Choroid plexus epithelial cell (primary cell): ENCODE measurements at regions not wholly inside any gene's neighbourhood (a gene's known extent, or its start where the extent isn't known, plus 50 kb on each side); places are given as distances from the start of the nearest gene placed in this dataset.
"Not testable (repeated sequence)": the region's sequence is repeated elsewhere in the genome, so short reads cannot be mapped to it uniquely, and the experiment has no call there.

Experiments
- DNase-seq: peaks from one replicate; pipeline ENCODE4 v3.0.0-alpha.2; 2010; ENCODE audit warnings: low read depth
- H3K4me3 ChIP-seq: 2 replicates; pipeline ENCODE4 v1.5.1; 2011; ENCODE audit warnings: low read depth, mild to moderate bottlenecking, control low read depth, low read length, moderate library complexity
- CTCF ChIP-seq: conservative IDR thresholded peaks from 2 replicates; pipeline ENCODE4 v1.5.1; 2011; ENCODE audit warnings: low read depth, mild to moderate bottlenecking, control low read depth, inconsistent platforms, low read length, moderate library complexity

GRCh38 chr2:131673400-131674173, 145.9 kb downstream of the CCDC74A start:
- peak; percentile 65 for DNase-seq
- peak; percentile 81 for TF ChIP-seq CTCF
- peak overlapping the region; percentile 14 for H3K4me3 ChIP-seq

GRCh38 chr2:131674174-131674507, 146.5 kb downstream of the CCDC74A start:
- no peak overlapping the region for H3K4me3 ChIP-seq
- no peak for DNase-seq
- TF ChIP-seq CTCF: no peak

GRCh38 chr2:131681611-131682121, 154.0 kb downstream of the CCDC74A start:
- H3K4me3 ChIP-seq: peak overlapping the region; percentile 90
- peak; percentile 8 for DNase-seq

- peak; percentile 43 for TF ChIP-seq CTCF
- H3K4me3 ChIP-seq: peak overlapping the region; percentile 90
- DNase-seq: peak; percentile 89
These were observed 154.6 kb downstream of the CCDC74A start for GRCh38 chr2:131682122-131682944.

GRCh38 chr2:131682945-131683330, 155.2 kb downstream of the CCDC74A start:
- peak overlapping the region; percentile 90 for H3K4me3 ChIP-seq
- DNase-seq: peak; percentile 55

GRCh38 chr2:131684631-131685316, 157.1 kb downstream of the CCDC74A start:
- peak overlapping the region; percentile 28 for H3K4me3 ChIP-seq
- DNase-seq: peak; percentile 76

GRCh38 chr2:131686164-131686893, 158.6 kb downstream of the CCDC74A start:
- H3K4me3 ChIP-seq: not testable (repeated sequence)
- peak; percentile 68 for DNase-seq

GRCh38 chr2:131686894-131687238, 159.2 kb downstream of the CCDC74A start:
- peak; percentile 40 for DNase-seq
- H3K4me3 ChIP-seq: not testable (repeated sequence)

- DNase-seq, H3K4me3 ChIP-seq: not testable (repeated sequence)
These were observed 161.4 kb downstream of the CCDC74A start for GRCh38 chr2:131689066-131689465.

GRCh38 chr2:131711268-131711667, 183.6 kb downstream of the CCDC74A start:
- DNase-seq: peak; percentile 8
- not testable (repeated sequence) for H3K4me3 ChIP-seq

GRCh38 chr2:131717907-131718306, 190.2 kb downstream of the CCDC74A start:
- DNase-seq, H3K4me3 ChIP-seq: not testable (repeated sequence)

- DNase-seq, H3K4me3 ChIP-seq: not testable (repeated sequence)
These were observed 193.5 kb downstream of the CCDC74A start for GRCh38 chr2:131721163-131721562.

GRCh38 chr2:131722256-131722655, 194.6 kb downstream of the CCDC74A start:
- H3K4me3 ChIP-seq, DNase-seq: not testable (repeated sequence)
